HCT116 (cell line): ENCODE measurements at regions not wholly inside any gene's neighbourhood (a gene's known extent, or its start where the extent isn't known, plus 50 kb on each side); places are given as distances from the start of the nearest gene placed in this dataset.

Source experiments
- ATAC-seq: fragments of 200-7000 bp; cut with Tn5 transposase; 2 replicates; pipeline ENCODE4 v1.9.1; 2020; ENCODE audit warnings: mild to moderate bottlenecking, moderate library complexity
- BruUV-seq: library from RNA; stranded (reverse); fragments of 400-500 nt; replicated peaks from 2 replicates; lab custom pipeline; 2021; lab: Mats Ljungman, UMichigan
- CTCF ChIA-PET: fragments of 300-600 bp; sonication (Branson Sonifier 250); formaldehyde crosslinking; loops from one replicate; lab custom pipeline; 2021; ENCODE audit warnings: antibody characterized with exemption; lab: Charles Lee
- POLR2A ChIA-PET: fragments of 300-600, 350-600 bp; sonication (Branson Sonifier 250); formaldehyde crosslinking; loops from one replicate; lab custom pipeline; 2021; ENCODE audit warnings: antibody characterized with exemption; lab: Charles Lee
- RAD21 ChIA-PET, 2 experiments: fragments of 300-600 bp; sonication (Branson Sonifier 250); formaldehyde crosslinking; loops; one replicate each; lab custom pipeline; 2023; ENCODE audit warnings: low total read pairs in 2 of 2; ENCODE audit not compliant: uncharacterized antibody in 2 of 2, unreplicated experiment in 2 of 2, low non-redundant PET in 1 of 2; lab: Charles Lee
- DNase-seq: peaks from one replicate; pipeline ENCODE4 v3.0.0-alpha.2; 2010; ENCODE audit warnings: low read depth, low spot score
- H2AFZ ChIP-seq: fragments of 200-600 bp; shearing (Covaris generic), sonication (generic); 2 replicates; pipeline ENCODE4 v1.6.1; 2017; ENCODE audit warnings: low read depth, mixed run types, mixed read lengths, antibody characterized with exemption, low read length; ENCODE audit not compliant: poor library complexity, severe bottlenecking
- H3K27ac ChIP-seq: 2 replicates; pipeline ENCODE4 v1.5.1; 2012; ENCODE audit warnings: low read depth, low read length
- H3K27me3 ChIP-seq: fragments of 200-600 bp; sonication (generic); 2 replicates; pipeline ENCODE4 v1.6.1; 2016; ENCODE audit warnings: mixed run types, low read length, mixed read lengths; ENCODE audit not compliant: insufficient read depth
- H3K36me3 ChIP-seq, 2 experiments: fragments of 200-500 bp in 1 of 2; fragments of 200-600 bp in 1 of 2; sonication (Bioruptor generic) in 1 of 2; sonication (generic) in 1 of 2; 2 replicates each; pipeline versions ENCODE4 v1.5.1 to v1.6.1; 2014 to 2016; ENCODE audit warnings: low read length in 2 of 2, inconsistent platforms in 1 of 2, mixed read lengths in 1 of 2, mixed run types in 1 of 2; ENCODE audit not compliant: insufficient read depth in 2 of 2, control insufficient read depth in 1 of 2
- H3K4me1 ChIP-seq, 2 experiments: fragments of 200-600 bp in 1 of 2; sonication (generic) in 1 of 2; 2 replicates each; pipeline versions ENCODE4 v1.5.1 to v1.6.1; 2012 to 2017; ENCODE audit warnings: low read length in 2 of 2, inconsistent platforms in 1 of 2, mild to moderate bottlenecking in 1 of 2, mixed read lengths in 1 of 2, mixed run types in 1 of 2, moderate library complexity in 1 of 2; ENCODE audit not compliant: insufficient read depth in 2 of 2, control insufficient read depth in 1 of 2
- H3K4me2 ChIP-seq: fragments of 200-600 bp; sonication (generic); 2 replicates; pipeline ENCODE4 v1.6.1; 2017; ENCODE audit warnings: mixed run types, low read length, mixed read lengths
- H3K4me3 ChIP-seq, 2 experiments: fragments of 200-600 bp in 1 of 2; sonication (generic) in 1 of 2; replicated peaks in 1 of 2; 2 replicates each; pipeline ENCODE4 v1.5.1; 2011 to 2016; ENCODE audit warnings: low read length in 2 of 2, control low read depth in 1 of 2, low read depth in 1 of 2, mild to moderate bottlenecking in 1 of 2, mixed read lengths in 1 of 2, mixed run types in 1 of 2
- H3K79me2 ChIP-seq: fragments of 200-600 bp; sonication (generic); 2 replicates; pipeline ENCODE4 v1.6.1; 2017; ENCODE audit warnings: mild to moderate bottlenecking, mixed run types, low read length, moderate library complexity, mixed read lengths; ENCODE audit not compliant: insufficient read depth
- H3K9ac ChIP-seq: fragments of 200-600 bp; sonication (generic); 2 replicates; pipeline ENCODE4 v1.6.1; 2016; ENCODE audit warnings: low read length, mixed read lengths
- H3K9me2 ChIP-seq: fragments of 200-600 bp; sonication (generic), shearing (Covaris generic); 2 replicates; pipeline ENCODE4 v1.6.1; 2017; ENCODE audit warnings: mixed run types, mild to moderate bottlenecking, moderate library complexity; ENCODE audit not compliant: insufficient read depth
- H3K9me3 ChIP-seq, 2 experiments: fragments of 200-500 bp in 1 of 2; fragments of 200-600 bp in 1 of 2; sonication (Bioruptor generic) in 1 of 2; sonication (generic) in 1 of 2; 2 replicates each; pipeline ENCODE4 v1.6.1; 2014 to 2017; ENCODE audit warnings: low read length in 2 of 2, mixed read lengths in 2 of 2, inconsistent platforms in 1 of 2, low read depth in 1 of 2, mild to moderate bottlenecking in 1 of 2, mixed run types in 1 of 2, moderate library complexity in 1 of 2; ENCODE audit not compliant: control insufficient read depth in 1 of 2, insufficient read depth in 1 of 2
- H4K20me1 ChIP-seq: fragments of 200-600 bp; sonication (generic), shearing (Covaris generic); 2 replicates; pipeline ENCODE4 v1.6.1; 2017; ENCODE audit warnings: mixed run types, mild to moderate bottlenecking, moderate library complexity; ENCODE audit not compliant: insufficient read depth
- ATF3 ChIP-seq: IDR thresholded peaks from 2 replicates; pipeline ENCODE4 v1.6.1; 2012
- ELF1 ChIP-seq: IDR thresholded peaks from 2 replicates; pipeline ENCODE4 v1.6.1; 2012; ENCODE audit warnings: low read depth, borderline replicate concordance
- EZH2 ChIP-seq: fragments of 200-600 bp; sonication (generic); IDR thresholded peaks from 2 replicates; pipeline ENCODE4 v1.6.1; 2017; ENCODE audit warnings: antibody characterized with exemption, mixed run types
- EZH2phosphoT487 ChIP-seq: fragments of 200-600 bp; IDR thresholded peaks from 2 replicates; pipeline ENCODE4 v1.6.1; 2018; ENCODE audit warnings: antibody characterized with exemption, borderline replicate concordance
- MAX ChIP-seq: IDR thresholded peaks from 2 replicates; pipeline ENCODE4 v1.6.1; 2012
- POLR2A ChIP-seq: IDR thresholded peaks from 2 replicates; pipeline ENCODE4 v1.7.0; 2011; ENCODE audit warnings: borderline replicate concordance; ENCODE audit not compliant: insufficient read depth, insufficient read length; ENCODE audit errors: extremely low read depth
- SIN3A ChIP-seq: IDR thresholded peaks from 2 replicates; pipeline ENCODE4 v1.6.1; 2012; ENCODE audit warnings: low read depth
- SRF ChIP-seq: IDR thresholded peaks from 2 replicates; pipeline ENCODE4 v1.6.1; 2012; ENCODE audit warnings: low read depth
- YY1 ChIP-seq: IDR thresholded peaks from 2 replicates; pipeline ENCODE4 v1.6.1; 2011; ENCODE audit warnings: low read length, low read depth, moderate library complexity, mild to moderate bottlenecking; ENCODE audit not compliant: insufficient replicate concordance; ENCODE audit errors: extremely low read depth
- intact Hi-C: fragments of 100-400 bp; cut with micrococcal nuclease; formaldehyde crosslinking; loops from 2 replicates; pipeline ENCODE4 v1.10.0; 2022
- TF ChIP-seq, protein P1 (sequence below): IDR thresholded peaks from 2 replicates; pipeline ENCODE4 v1.6.1; 2011; ENCODE audit warnings: mild to moderate bottlenecking, low read length, moderate library complexity; ENCODE audit not compliant: insufficient replicate concordance; ENCODE audit errors: extremely low read depth
- TF ChIP-seq, protein P2 (sequence below), 3 experiments: fragments of 200-600 bp in 1 of 3; sonication (generic) in 1 of 3; IDR thresholded peaks in 2 of 3; conservative IDR thresholded peaks in 1 of 3; 2 replicates each; pipeline ENCODE4 v1.5.1; 2012 to 2017; ENCODE audit warnings: low read depth in 2 of 3, low read length in 2 of 3, antibody characterized with exemption in 1 of 3, borderline replicate concordance in 1 of 3, control low read depth in 1 of 3, mild to moderate bottlenecking in 1 of 3, mixed read lengths in 1 of 3, mixed run types in 1 of 3, moderate library complexity in 1 of 3; ENCODE audit not compliant: insufficient read depth in 1 of 3

DNA sequence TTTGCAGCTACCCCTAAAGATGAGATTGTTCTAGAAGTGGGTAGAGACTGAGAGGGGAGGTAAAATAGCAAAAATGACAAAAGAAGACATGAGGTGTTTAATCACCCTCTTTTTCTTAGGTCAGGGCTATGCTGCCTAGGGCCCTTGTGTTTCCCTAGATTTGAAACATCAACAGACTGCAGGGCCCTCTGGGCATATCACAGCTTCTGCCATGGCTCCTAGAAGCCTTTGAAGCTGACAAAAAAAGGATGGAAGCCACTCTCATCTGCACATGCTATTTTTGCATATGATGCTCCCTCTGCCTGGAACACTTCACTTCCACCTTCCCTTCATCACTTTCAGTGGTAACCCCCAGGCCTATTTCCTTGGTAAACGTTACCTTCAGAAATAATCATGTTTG is 68.1 kb downstream of the BTG1 start:
- H3K27ac ChIP-seq: no peak overlapping the region
- H3K9me3 ChIP-seq: no peaks in the 10 kb centered on the region
- RAD21 ChIA-PET: no interaction called here
- H3K36me3 ChIP-seq: no peaks in the 10 kb centered on the region
- peak overlapping the region; percentile 53 for H3K4me2 ChIP-seq
- no peak for DNase-seq
- H3K27me3 ChIP-seq: no peaks in the 10 kb centered on the region
- H3K4me3 ChIP-seq: no peak overlapping the region
- TF ChIP-seq MAX (no peak), ELF1 (no peak), ATF3 (no peak), YY1 (no peak)
- TF ChIP-seq, all 23 proteins: peak for 0
- Histone ChIP-seq H3K79me2 (no peaks in the 10 kb centered on the region), H3K9me2 (no peaks in the 10 kb centered on the region), H3K4me1 (peaks cover 7 to 37% of the 10 kb centered on the region in 2 experiments; a peak in 3 of 4 replicates), H3K9ac (no peak overlapping the region), H4K20me1 (no peaks in the 10 kb centered on the region), H2AFZ (no peak overlapping the region)
- no peak for ATAC-seq
- intact Hi-C loops: no loop called here
- BruUV-seq: no TSS peak
- POLR2A ChIA-PET: no interaction called here
- CTCF ChIA-PET: no interaction called here

- CTCF ChIA-PET: no interaction called here
- Histone ChIP-seq H3K27ac (no peak overlapping the region), H3K27me3 (no peaks in the 10 kb centered on the region), H4K20me1 (no peaks in the 10 kb centered on the region), H3K36me3 (no peaks in the 10 kb centered on the region), H3K9me3 (no peaks in the 10 kb centered on the region), H3K9me2 (no peaks in the 10 kb centered on the region), H3K4me1 (peaks cover 7 to 34% of the 10 kb centered on the region in 2 experiments; a peak in 3 of 4 replicates), H3K79me2 (no peaks in the 10 kb centered on the region), H3K4me3 (no peak overlapping the region), H3K4me2 (no peak overlapping the region), H2AFZ (no peak overlapping the region), H3K9ac (no peak overlapping the region)
- RAD21 ChIA-PET: no interaction called here
- no peak for ATAC-seq
- BruUV-seq: no TSS peak
- no peak for DNase-seq
- POLR2A ChIA-PET: no interaction called here
- intact Hi-C loops: no loop called here
- TF ChIP-seq, protein P1, sequence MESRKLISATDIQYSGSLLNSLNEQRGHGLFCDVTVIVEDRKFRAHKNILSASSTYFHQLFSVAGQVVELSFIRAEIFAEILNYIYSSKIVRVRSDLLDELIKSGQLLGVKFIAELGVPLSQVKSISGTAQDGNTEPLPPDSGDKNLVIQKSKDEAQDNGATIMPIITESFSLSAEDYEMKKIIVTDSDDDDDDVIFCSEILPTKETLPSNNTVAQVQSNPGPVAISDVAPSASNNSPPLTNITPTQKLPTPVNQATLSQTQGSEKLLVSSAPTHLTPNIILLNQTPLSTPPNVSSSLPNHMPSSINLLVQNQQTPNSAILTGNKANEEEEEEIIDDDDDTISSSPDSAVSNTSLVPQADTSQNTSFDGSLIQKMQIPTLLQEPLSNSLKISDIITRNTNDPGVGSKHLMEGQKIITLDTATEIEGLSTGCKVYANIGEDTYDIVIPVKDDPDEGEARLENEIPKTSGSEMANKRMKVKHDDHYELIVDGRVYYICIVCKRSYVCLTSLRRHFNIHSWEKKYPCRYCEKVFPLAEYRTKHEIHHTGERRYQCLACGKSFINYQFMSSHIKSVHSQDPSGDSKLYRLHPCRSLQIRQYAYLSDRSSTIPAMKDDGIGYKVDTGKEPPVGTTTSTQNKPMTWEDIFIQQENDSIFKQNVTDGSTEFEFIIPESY: no peak
- no peak for TF ChIP-seq EZH2phosphoT487
- no peak for TF ChIP-seq EZH2
- TF ChIP-seq SRF: no peak
- no peak for TF ChIP-seq POLR2A
- TF ChIP-seq YY1: no peak
- TF ChIP-seq ATF3: no peak
- TF ChIP-seq, protein P2, sequence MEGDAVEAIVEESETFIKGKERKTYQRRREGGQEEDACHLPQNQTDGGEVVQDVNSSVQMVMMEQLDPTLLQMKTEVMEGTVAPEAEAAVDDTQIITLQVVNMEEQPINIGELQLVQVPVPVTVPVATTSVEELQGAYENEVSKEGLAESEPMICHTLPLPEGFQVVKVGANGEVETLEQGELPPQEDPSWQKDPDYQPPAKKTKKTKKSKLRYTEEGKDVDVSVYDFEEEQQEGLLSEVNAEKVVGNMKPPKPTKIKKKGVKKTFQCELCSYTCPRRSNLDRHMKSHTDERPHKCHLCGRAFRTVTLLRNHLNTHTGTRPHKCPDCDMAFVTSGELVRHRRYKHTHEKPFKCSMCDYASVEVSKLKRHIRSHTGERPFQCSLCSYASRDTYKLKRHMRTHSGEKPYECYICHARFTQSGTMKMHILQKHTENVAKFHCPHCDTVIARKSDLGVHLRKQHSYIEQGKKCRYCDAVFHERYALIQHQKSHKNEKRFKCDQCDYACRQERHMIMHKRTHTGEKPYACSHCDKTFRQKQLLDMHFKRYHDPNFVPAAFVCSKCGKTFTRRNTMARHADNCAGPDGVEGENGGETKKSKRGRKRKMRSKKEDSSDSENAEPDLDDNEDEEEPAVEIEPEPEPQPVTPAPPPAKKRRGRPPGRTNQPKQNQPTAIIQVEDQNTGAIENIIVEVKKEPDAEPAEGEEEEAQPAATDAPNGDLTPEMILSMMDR (IDR thresholded peaks at IDR 0.05 in 2 of 3, conservative IDR thresholded peaks at IDR 0.05 in 1 of 3; ENCODE audit: borderline replicate concordance in 1 of 3, insufficient read depth in 1 of 3, low read depth in 2 of 3, low read length in 2 of 3): no peak
- TF ChIP-seq ELF1: no peak
- TF ChIP-seq SIN3A: no peak
- no peak for TF ChIP-seq MAX
Measured at GRCh38 chr12:92076101-92076500, 69.5 kb downstream of the BTG1 start.
